H1 (cell line): ENCODE measurements at regions not wholly inside any gene's neighbourhood (a gene's known extent, or its start where the extent isn't known, plus 50 kb on each side); places are given as distances from the start of the nearest gene placed in this dataset.

Source experiments
- CTCF ChIA-PET: fragments of 300-600 bp; sonication (Branson Sonifier 250); formaldehyde crosslinking; loops from one replicate; lab custom pipeline; 2021; ENCODE audit not compliant: partially characterized antibody; lab: Charles Lee
- POLR2A ChIA-PET: fragments of 300-600 bp; sonication (Branson Sonifier 250); formaldehyde crosslinking; loops from one replicate; lab custom pipeline; 2021; ENCODE audit warnings: inconsistent platforms; ENCODE audit not compliant: partially characterized antibody; lab: Charles Lee
- DNase-seq, 2 experiments: peaks; one replicate each; pipeline versions ENCODE4 v3.0.0 to v3.0.0-alpha.2; 2010 to 2022; ENCODE audit warnings: low spot score in 2 of 2, low read depth in 1 of 2, mixed read lengths in 1 of 2
- FAIRE-seq: peaks from 2 replicates; lab custom pipeline; 2011; peaks lifted over from hg19 to GRCh38; lab: Jason Lieb, UNC
- H2AFZ ChIP-seq: 2 replicates; pipeline ENCODE4 v1.8.1; 2012; ENCODE audit warnings: low read length, inconsistent platforms
- H2AK5ac ChIP-seq: 2 replicates; pipeline ENCODE4 v1.6.1; 2013; ENCODE audit warnings: low read depth, low read length
- H2BK120ac ChIP-seq: replicated peaks from 2 replicates; pipeline ENCODE3; 2013; ENCODE audit warnings: low read depth, low read length, inconsistent platforms
- H2BK12ac ChIP-seq: 2 replicates; pipeline ENCODE4 v1.6.1; 2013; ENCODE audit warnings: low read depth, low read length
- H2BK15ac ChIP-seq: 2 replicates; pipeline ENCODE4 v1.6.1; 2013; ENCODE audit warnings: low read length
- H2BK20ac ChIP-seq: 2 replicates; pipeline ENCODE4 v1.6.1; 2013; ENCODE audit warnings: low read length
- H2BK5ac ChIP-seq: 2 replicates; pipeline ENCODE4 v1.6.1; 2013; ENCODE audit warnings: low read depth, low read length
- H3K14ac ChIP-seq: 2 replicates; pipeline ENCODE4 v1.6.1; 2013; ENCODE audit warnings: inconsistent platforms; ENCODE audit not compliant: insufficient read length
- H3K18ac ChIP-seq: 2 replicates; pipeline ENCODE4 v1.6.1; 2013; ENCODE audit warnings: low read length; ENCODE audit errors: extremely low read depth
- H3K23ac ChIP-seq: 2 replicates; pipeline ENCODE4 v1.6.1; 2013; ENCODE audit warnings: inconsistent platforms; ENCODE audit not compliant: insufficient read length
- H3K23me2 ChIP-seq: 2 replicates; pipeline ENCODE4 v1.6.1; 2013; ENCODE audit warnings: low read depth, low read length
- H3K27ac ChIP-seq: 2 replicates; pipeline ENCODE4 v1.6.1; 2011; ENCODE audit warnings: low read depth, low read length, inconsistent platforms
- H3K27me3 ChIP-seq, 4 experiments: replicated peaks in 1 of 4; 1 replicate in 1 of 4; 2 replicates in 3 of 4; pipeline versions ENCODE4 v1.6.1 to v1.8.1; 2011 to 2013; ENCODE audit warnings: low read length in 3 of 4, mild to moderate bottlenecking in 3 of 4, inconsistent platforms in 2 of 4, mixed read lengths in 2 of 4, moderate library complexity in 1 of 4; ENCODE audit not compliant: control insufficient read depth in 3 of 4, insufficient read depth in 3 of 4; ENCODE audit errors: extremely low read depth in 1 of 4
- H3K36me3 ChIP-seq, 4 experiments: 2 replicates each; pipeline versions ENCODE4 v1.6.1 to v1.8.1; 2011 to 2013; ENCODE audit warnings: mild to moderate bottlenecking in 4 of 4, low read length in 3 of 4, moderate library complexity in 2 of 4, control low read depth in 1 of 4, inconsistent platforms in 1 of 4; ENCODE audit not compliant: insufficient read depth in 4 of 4, control insufficient read depth in 2 of 4
- H3K4ac ChIP-seq: replicated peaks from 2 replicates; pipeline ENCODE3; 2013; ENCODE audit warnings: low read length, low read depth, mixed read lengths, inconsistent platforms; ENCODE audit not compliant: insufficient read length
- H3K4me1 ChIP-seq, 4 experiments: replicated peaks in 1 of 4; 1 replicate in 1 of 4; 2 replicates in 3 of 4; pipeline versions ENCODE4 v1.6.1 to v1.8.1; 2011 to 2013; ENCODE audit warnings: low read length in 3 of 4, inconsistent platforms in 2 of 4, mixed read lengths in 1 of 4; ENCODE audit not compliant: insufficient read depth in 4 of 4, control insufficient read depth in 3 of 4
- H3K4me2 ChIP-seq, 2 experiments: 2 replicates each; pipeline versions ENCODE4 v1.6.1 to v1.8.1; 2011 to 2013; ENCODE audit warnings: low read depth in 2 of 2, low read length in 2 of 2, control low read depth in 1 of 2, inconsistent platforms in 1 of 2, mild to moderate bottlenecking in 1 of 2; ENCODE audit not compliant: insufficient read depth in 1 of 2
- H3K4me3 ChIP-seq, 4 experiments: fragments of 200-600, 300-600 bp in 1 of 4; sonication (generic), shearing (Covaris generic), sonication (Bioruptor Twin) in 1 of 4; 2 replicates each; pipeline versions ENCODE4 v1.5.1 to v1.8.1; 2011 to 2016; ENCODE audit warnings: low read length in 4 of 4, low read depth in 3 of 4, control low read depth in 2 of 4, inconsistent platforms in 2 of 4, mild to moderate bottlenecking in 2 of 4, mixed read lengths in 1 of 4, moderate library complexity in 1 of 4; ENCODE audit not compliant: insufficient read depth in 2 of 4; ENCODE audit errors: extremely low read depth in 1 of 4
- H3K56ac ChIP-seq: replicated peaks from 2 replicates; pipeline ENCODE3; 2013; ENCODE audit warnings: low read depth, mild to moderate bottlenecking, mixed read lengths, low read length, inconsistent platforms; ENCODE audit not compliant: insufficient read length
- H3K79me1 ChIP-seq: 2 replicates; pipeline ENCODE4 v1.6.1; 2013; ENCODE audit warnings: low read depth, low read length, control low read depth
- H3K79me2 ChIP-seq, 2 experiments: 2 replicates each; pipeline versions ENCODE4 v1.6.1 to v1.8.1; 2012 to 2013; ENCODE audit warnings: low read length in 2 of 2, mild to moderate bottlenecking in 2 of 2, inconsistent platforms in 1 of 2; ENCODE audit not compliant: insufficient read depth in 2 of 2, control insufficient read depth in 1 of 2
- H3K9ac ChIP-seq, 4 experiments: replicated peaks in 1 of 4; 1 replicate in 1 of 4; 2 replicates in 3 of 4; pipeline versions ENCODE4 v1.6.1 to v1.8.1; 2011 to 2013; ENCODE audit warnings: low read depth in 3 of 4, low read length in 3 of 4, control low read depth in 2 of 4, mild to moderate bottlenecking in 2 of 4, moderate library complexity in 2 of 4, inconsistent platforms in 1 of 4; ENCODE audit errors: extremely low read depth in 1 of 4
- H3K9me3 ChIP-seq, 2 experiments: 2 replicates each; pipeline versions ENCODE4 v1.6.1 to v1.8.1; 2012 to 2013; ENCODE audit warnings: mild to moderate bottlenecking in 2 of 2, moderate library complexity in 2 of 2, control low read depth in 1 of 2, inconsistent platforms in 1 of 2, low read depth in 1 of 2, low read length in 1 of 2, mixed read lengths in 1 of 2; ENCODE audit not compliant: insufficient read depth in 2 of 2
- H4K20me1 ChIP-seq, 2 experiments: replicated peaks in 1 of 2; 2 replicates each; pipeline versions ENCODE3 to v1.8.1; 2011 to 2013; ENCODE audit warnings: inconsistent platforms in 2 of 2, low read length in 2 of 2, mild to moderate bottlenecking in 1 of 2; ENCODE audit not compliant: insufficient read depth in 2 of 2, control insufficient read depth in 1 of 2
- H4K5ac ChIP-seq: 2 replicates; pipeline ENCODE4 v1.6.1; 2013; ENCODE audit warnings: low read length, low read depth, mixed read lengths, inconsistent platforms; ENCODE audit not compliant: insufficient read length
- H4K8ac ChIP-seq: 2 replicates; pipeline ENCODE4 v1.8.0; 2013; ENCODE audit warnings: mild to moderate bottlenecking, moderate library complexity, low read length, inconsistent platforms; ENCODE audit not compliant: insufficient read depth; ENCODE audit errors: extremely low read depth
- H4K91ac ChIP-seq: replicated peaks from 2 replicates; pipeline ENCODE3; 2013; ENCODE audit warnings: low read length, mixed read lengths, inconsistent platforms; ENCODE audit not compliant: insufficient read length
- CBX5 ChIP-seq: fragments of 300-800, 300-1000 bp; sonication (generic); IDR thresholded peaks from 2 replicates; pipeline ENCODE4 v1.7.1; 2016; ENCODE audit warnings: antibody characterized with exemption, low read length, low read depth
- CHD2 ChIP-seq: IDR thresholded peaks from 2 replicates; pipeline ENCODE4 v1.6.1; 2012; ENCODE audit warnings: low read length, improper control_type of control experiment
- CTBP2 ChIP-seq: IDR thresholded peaks from 2 replicates; pipeline ENCODE4 v1.7.0; 2011; ENCODE audit warnings: borderline replicate concordance, mild to moderate bottlenecking, moderate library complexity, mixed read lengths, low read length; ENCODE audit not compliant: insufficient read depth, insufficient read length
- EZH2 ChIP-seq: fragments of 200-600 bp; sonication (generic); IDR thresholded peaks from 2 replicates; pipeline ENCODE4 v1.7.1; 2012; ENCODE audit warnings: low read depth, mild to moderate bottlenecking, moderate library complexity, low read length, inconsistent platforms; ENCODE audit not compliant: severe bottlenecking
- GABPA ChIP-seq: IDR thresholded peaks from 2 replicates; pipeline ENCODE4 v1.6.1; 2011; ENCODE audit warnings: mild to moderate bottlenecking, low read length, moderate library complexity, borderline replicate concordance; ENCODE audit not compliant: insufficient read depth
- HDAC2 ChIP-seq, 2 experiments: fragments of 300-600 bp in 1 of 2; sonication (generic) in 1 of 2; IDR thresholded peaks; 2 replicates each; pipeline ENCODE4 v1.6.1; 2011 to 2012; ENCODE audit warnings: low read depth in 2 of 2, low read length in 2 of 2, mild to moderate bottlenecking in 2 of 2, moderate library complexity in 2 of 2, borderline replicate concordance in 1 of 2, inconsistent platforms in 1 of 2
- PHF8 ChIP-seq: fragments of 200-600 bp; sonication (generic); conservative IDR thresholded peaks from 2 replicates; pipeline ENCODE4 v1.7.1; 2012; ENCODE audit warnings: low read depth, mild to moderate bottlenecking, inconsistent platforms, low read length, moderate library complexity
- RAD21 ChIP-seq, 2 experiments: IDR thresholded peaks in 1 of 2; conservative IDR thresholded peaks in 1 of 2; 2 replicates each; pipeline ENCODE4 v1.6.1; 2011; ENCODE audit warnings: low read depth in 2 of 2, low read length in 2 of 2, improper control_type of control experiment in 1 of 2, inconsistent platforms in 1 of 2, mild to moderate bottlenecking in 1 of 2, moderate library complexity in 1 of 2
- TAF1 ChIP-seq: IDR thresholded peaks from 2 replicates; pipeline ENCODE4 v1.6.1; 2011; ENCODE audit warnings: mild to moderate bottlenecking, low read depth, low read length
- TBP ChIP-seq: IDR thresholded peaks from 2 replicates; pipeline ENCODE4 v1.6.1; 2011; ENCODE audit warnings: low read depth, low read length, improper control_type of control experiment
- TCF12 ChIP-seq: IDR thresholded peaks from 2 replicates; pipeline ENCODE4 v1.6.1; 2011; ENCODE audit warnings: low read depth, mild to moderate bottlenecking, low read length
- ZNF274 ChIP-seq: IDR thresholded peaks from 2 replicates; pipeline ENCODE4 v1.7.0; 2012; ENCODE audit warnings: low read length, borderline replicate concordance; ENCODE audit errors: extremely low read depth
- WGBS, 2 experiments: shearing (Covaris generic) in 1 of 2; methylation state at CpG; one replicate each; pipeline versions ENCODE4 v1.1.6 to v1.1.7; 2013 to 2015; ENCODE audit warnings: low lambda C conversion rate in 2 of 2, mixed read lengths in 2 of 2, inconsistent platforms in 1 of 2, low coverage in 1 of 2, missing lambda C conversion rate in 1 of 2; ENCODE audit not compliant: insufficient replicate concordance in 2 of 2, insufficient coverage in 1 of 2, insufficient read length in 1 of 2; ENCODE audit errors: extremely low coverage in 1 of 2, missing lambda C conversion rate in 1 of 2; 5-methylcytosine and 5-hydroxymethylcytosine counted together
- TF ChIP-seq, protein P1 (sequence below): IDR thresholded peaks from 2 replicates; pipeline ENCODE4 v1.6.1; 2011; ENCODE audit warnings: low read length, improper control_type of control experiment

DNA sequence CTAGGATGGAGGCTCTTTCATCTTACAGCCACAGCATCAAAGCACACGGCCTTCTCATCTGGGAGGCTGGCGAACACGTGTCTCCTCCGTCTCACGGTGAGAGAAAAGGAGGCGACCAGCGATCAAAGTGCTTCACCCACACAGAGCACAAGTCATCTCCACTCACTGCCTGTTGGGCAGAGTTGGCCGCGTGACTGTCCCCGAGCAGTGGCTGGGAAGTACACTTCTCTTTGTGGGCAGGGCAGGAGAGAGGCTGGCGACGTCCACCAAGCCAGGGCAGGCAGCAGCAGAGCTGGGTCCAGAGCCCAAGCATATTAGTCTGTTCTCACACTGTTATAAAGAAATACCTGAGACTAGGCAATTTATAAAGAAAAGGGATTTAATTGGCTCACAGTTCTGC is 64.1 kb upstream of the FOXC1 start:
- ChIA-PET CTCF (no interaction called here), POLR2A (no interaction called here)
- Histone ChIP-seq H2AK5ac (no peak overlapping the region), H4K91ac (no peak overlapping the region), H3K79me2 (no peaks in the 10 kb centered on the region), H3K14ac (no peak overlapping the region), H3K4me2 (no peak overlapping the region), H3K36me3 (no peaks in the 10 kb centered on the region), H2BK15ac (no peak overlapping the region), H3K9me3 (0 out of 4 replicates have a peak, but pooled peaks cover 0 to 4% of the 10 kb centered on the region in 2 experiments), H3K27me3 (no peaks in the 10 kb centered on the region), H2BK12ac (no peak overlapping the region), H2AFZ (no peak overlapping the region), H4K8ac (no peak overlapping the region), H2BK5ac (no peak overlapping the region), H2BK120ac (no peak overlapping the region), H3K18ac (no peak overlapping the region), H3K79me1 (no peaks in the 10 kb centered on the region), H3K23ac (no peak overlapping the region), H3K4me3 (no peak overlapping the region), H3K56ac (no peak overlapping the region), H3K4me1 (no peaks in the 10 kb centered on the region), H3K4ac (no peak overlapping the region), H3K9ac (no peak overlapping the region), H3K23me2 (peaks cover 4% of the 10 kb centered on the region; the same call in 1 of the 2 replicates), H4K20me1 (no peaks in the 10 kb centered on the region), H3K27ac (no peak overlapping the region), H4K5ac (no peak overlapping the region), H2BK20ac (no peak overlapping the region)
- FAIRE-seq: no peak
- no peak for DNase-seq
- WGBS, 2 experiments: 83% methylated on average over 10 of the region's 12 CpGs; no CpG with 5 or more reads in 1 of the 2 experiments
- TF ChIP-seq TCF12 (no peak), CBX5 (no peak), TAF1 (no peak), RAD21 (IDR thresholded peaks at IDR 0.05 in 1 of 2, conservative IDR thresholded peaks at IDR 0.05 in 1 of 2; ENCODE audit: low read depth in 2 of 2, low read length in 2 of 2) (no peak), PHF8 (no peak), CHD2 (no peak), GABPA (no peak), TBP (no peak), ZNF274 (no peak), CTBP2 (no peak), HDAC2 (IDR thresholded peaks at IDR 0.05; ENCODE audit: borderline replicate concordance in 1 of 2, low read depth in 2 of 2, low read length in 2 of 2) (no peak), EZH2 (no peak)
- TF ChIP-seq, protein P1, sequence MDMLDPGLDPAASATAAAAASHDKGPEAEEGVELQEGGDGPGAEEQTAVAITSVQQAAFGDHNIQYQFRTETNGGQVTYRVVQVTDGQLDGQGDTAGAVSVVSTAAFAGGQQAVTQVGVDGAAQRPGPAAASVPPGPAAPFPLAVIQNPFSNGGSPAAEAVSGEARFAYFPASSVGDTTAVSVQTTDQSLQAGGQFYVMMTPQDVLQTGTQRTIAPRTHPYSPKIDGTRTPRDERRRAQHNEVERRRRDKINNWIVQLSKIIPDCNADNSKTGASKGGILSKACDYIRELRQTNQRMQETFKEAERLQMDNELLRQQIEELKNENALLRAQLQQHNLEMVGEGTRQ: no peak
